ENCODE measurements at regions not wholly inside any gene's neighbourhood (a gene's known extent, or its start where the extent isn't known, plus 50 kb on each side); places are given as distances from the start of the nearest gene placed in this dataset.

DNA sequence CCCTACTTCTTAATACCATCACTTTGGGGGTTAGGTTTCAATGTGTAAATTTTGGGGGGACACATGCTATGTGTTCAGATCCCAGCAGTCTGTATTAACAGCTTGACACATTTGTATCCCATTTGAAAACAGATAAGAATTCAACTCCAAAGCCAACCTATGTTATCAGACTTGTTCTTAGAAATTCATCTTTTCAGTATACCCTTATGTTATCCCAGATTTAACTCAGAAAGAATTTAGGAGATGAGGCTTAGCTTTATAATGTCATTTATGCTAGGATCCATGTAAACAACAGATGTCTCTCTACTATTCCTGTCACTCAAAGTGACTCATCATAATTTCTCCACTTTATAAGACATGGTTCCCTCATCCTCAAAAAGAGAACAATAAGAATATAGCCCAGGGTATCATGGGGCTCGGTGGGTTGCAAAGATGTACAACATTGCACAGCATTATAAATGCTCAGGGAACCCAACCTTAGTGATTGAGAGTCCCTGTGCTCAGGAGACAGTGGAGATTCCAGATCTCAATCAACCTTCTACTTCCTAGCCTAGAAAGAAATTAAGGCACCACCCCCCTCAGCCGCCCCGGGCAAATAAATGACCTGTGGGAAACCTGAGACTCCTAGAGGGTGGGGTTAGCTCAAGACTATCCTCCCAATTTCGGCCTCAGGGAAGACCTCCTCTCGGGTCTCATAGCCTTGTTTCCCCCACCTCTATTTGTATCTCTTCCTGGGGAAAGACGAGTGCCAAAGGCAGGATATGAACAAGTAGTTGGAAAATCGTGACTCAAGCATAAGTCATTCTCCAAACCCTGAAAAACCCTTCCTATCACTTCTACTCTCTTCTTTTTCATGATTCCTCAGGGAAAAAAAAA is 265.1 kb upstream of the CAMK1G start:
- DNase-seq, result no peak

DNA sequence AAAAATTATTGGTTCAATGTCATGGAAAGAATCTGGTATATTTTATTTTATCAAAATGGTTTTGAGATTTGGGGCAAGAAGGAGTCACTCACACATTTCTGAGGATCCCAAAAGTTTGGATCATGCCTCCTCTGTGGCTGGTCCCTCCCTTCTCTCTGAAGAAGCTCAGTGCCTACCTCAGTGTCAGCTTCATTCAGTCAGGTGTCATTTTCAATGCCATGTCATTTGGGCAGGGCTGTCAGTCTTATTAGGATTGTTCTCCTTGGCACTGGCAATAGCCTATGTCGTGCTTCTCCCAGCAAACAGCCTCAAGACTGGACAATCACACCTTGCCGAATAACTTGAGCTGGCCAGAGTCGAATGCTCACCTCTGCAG is 264.5 kb upstream of the CAMK1G start:
- DNase-seq, result no peak

GRCh38 chr1:209319549-209319948 is 264.0 kb upstream of the CAMK1G start:
- DNase-seq, result no peak

- no peak for DNase-seq
These were observed 259.8 kb upstream of the CAMK1G start for GRCh38 chr1:209323743-209324142.

DNA sequence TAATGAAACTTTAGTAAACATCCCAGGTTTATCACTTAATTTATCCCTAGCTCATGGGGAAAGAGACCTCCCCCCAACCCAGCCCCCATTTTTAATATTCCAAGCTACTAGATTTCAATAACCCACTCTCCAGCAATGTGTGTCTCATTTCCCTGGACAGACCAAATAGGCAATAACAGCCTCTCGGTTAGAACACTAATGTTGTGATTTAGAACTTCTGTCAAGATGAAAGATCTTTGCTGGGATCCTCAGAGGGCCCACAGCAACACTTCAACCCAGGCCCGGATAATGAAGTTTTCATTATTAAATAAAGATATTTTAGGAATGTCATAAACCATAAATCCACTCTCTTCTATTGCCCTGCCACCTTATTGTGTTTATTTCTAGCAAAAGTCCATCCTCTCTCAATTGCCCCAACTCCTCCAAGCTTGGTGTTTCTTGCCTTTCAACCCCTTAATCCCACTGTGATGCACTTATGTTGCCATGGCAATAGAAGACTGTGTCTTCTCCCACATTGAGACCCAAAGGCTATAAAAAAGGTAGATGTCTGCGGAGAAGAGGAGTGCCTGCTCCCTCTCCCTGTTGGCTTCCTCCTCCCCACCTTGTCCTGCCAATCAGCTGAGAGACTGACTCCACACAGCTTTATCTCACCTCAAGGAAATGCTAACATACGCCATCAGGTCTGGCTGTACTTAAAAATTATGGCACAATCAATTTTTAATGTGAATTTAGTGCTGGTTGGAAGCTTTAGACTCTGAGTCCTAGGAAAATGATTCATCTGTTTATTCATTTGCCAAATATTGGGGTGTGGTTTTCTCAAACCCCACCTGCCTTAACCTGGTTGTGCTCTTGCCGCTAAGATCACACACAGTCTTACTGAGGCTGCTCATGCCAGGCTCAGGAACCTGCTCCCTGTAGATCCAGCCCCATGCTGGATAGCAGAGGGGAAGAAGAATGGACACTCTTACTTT is 258.3 kb upstream of the CAMK1G start:
- no peak for DNase-seq

GRCh38 chr1:209326076-209326475 is 257.4 kb upstream of the CAMK1G start:
- no peak for DNase-seq

GRCh38 chr1:209326831-209327230 is 256.7 kb upstream of the CAMK1G start:
- DNase-seq, result no peak

DNA sequence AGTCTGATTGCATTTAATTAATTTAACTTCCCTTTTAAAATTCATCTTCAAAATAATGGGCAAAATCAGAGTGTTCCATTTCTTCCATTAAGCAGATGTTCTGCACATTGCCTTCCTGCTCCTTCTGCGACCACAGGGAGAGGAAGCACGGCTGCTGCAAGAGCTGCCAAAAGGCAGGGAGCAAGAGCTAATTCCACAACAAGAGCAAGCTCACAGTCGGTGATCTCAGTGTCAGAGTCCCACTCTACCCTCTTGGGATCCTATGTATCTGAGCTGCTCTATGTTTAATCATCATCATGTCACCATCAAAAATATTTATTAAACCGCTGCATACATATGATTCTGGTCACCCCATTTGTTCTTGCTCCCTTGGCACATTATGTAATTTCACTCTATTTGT is 255.3 kb upstream of the CAMK1G start:
- no peak for DNase-seq

GRCh38 chr1:209335178-209335577 is 248.3 kb upstream of the CAMK1G start:
- peak; percentile 14 for DNase-seq

DNA sequence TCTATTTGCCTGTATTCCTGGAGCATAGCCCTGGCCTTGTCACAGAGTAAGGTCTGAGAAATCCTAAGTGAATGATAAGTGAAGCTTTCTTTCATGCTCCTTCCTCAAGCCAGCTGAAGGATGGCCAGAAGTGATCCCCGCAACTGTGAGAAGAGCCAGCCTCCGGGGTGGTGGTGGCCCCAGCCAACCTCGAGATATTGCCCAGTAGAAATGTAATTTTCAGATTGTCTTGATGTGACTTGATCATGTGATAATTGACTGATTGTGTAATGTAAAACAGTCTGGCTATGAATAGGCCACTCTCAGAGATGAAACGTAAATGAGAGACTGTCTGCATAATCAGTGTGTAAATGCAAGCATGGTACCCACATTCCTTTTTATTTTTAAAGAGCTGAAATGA is 242.4 kb upstream of the CAMK1G start:
- no peak for DNase-seq

DNA sequence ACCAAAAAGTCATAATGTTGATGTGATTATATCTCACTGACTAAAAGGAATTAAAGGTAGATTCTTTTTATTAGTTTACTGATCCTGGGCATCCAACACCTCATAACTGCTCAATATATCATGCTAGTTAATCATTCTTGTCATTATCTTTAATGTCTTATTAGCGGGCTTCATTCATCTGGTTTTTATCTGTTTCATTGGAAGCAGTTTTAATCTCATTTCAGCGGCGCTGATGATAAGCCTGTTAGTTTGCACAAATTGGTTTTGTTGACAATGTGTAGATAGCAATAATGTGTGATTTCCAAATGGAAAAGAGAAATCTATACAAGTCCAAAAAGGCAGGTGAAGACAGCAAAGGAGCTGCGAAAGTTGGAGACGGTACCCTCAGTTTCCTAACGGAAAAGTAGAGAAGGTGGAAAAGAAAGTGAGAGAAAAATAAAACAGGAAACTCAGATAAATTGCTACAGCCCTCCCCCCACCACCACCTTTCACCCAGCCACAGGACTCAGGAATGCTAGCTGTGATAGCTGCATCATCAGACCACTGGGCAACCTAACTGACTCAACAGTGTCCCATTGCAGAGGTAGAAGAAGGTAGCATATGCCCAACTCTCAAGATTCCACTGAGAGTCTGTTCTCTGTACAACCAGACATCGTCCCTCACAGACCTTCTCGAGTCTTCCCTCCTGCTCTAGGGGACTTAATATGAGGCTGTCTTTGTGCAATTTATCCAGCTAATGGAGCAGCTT is 241.7 kb upstream of the CAMK1G start:
- no peak for DNase-seq

GRCh38 chr1:209342441-209343175 is 240.9 kb upstream of the CAMK1G start:
- no peak for DNase-seq

DNA sequence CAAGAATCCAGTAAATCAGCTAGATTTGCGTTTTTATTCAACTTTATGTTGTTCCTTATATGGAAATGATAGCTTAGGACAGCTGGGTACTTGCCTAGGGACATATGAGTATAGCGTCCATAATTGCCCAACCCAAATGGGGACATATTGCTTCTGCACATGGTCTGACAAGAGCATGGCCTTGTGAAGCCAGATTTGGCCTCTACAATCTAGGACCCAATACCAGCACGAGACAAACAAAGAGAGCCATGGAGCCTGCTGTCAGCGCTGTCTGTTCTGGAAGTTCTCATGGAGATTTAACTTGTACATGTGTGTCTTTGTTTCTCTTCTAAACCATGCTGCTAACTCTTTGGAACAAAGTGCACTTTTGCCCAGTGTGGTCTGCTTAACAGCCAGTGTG is 240.0 kb upstream of the CAMK1G start:
- DNase-seq, result no peak

DNA sequence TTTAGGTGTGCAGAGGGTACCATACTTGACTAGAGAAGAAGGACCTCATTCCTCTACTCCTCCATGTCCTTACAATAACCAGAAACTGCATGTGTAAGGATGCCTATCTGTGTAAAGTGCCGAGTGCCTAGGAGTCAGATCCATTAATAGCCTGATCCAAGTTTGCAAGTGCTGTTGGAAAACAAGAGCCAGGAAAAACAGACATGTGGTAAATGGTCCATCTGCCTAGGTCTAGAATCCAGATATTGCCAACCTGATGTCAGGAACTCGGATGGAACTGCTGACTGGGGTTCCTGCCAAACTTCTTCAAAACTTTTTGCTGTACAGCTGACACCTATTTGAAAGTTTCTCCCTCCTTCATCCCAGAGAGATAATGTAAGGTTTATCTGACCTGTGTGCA is 239.4 kb upstream of the CAMK1G start:
- DNase-seq, result no peak

DNA sequence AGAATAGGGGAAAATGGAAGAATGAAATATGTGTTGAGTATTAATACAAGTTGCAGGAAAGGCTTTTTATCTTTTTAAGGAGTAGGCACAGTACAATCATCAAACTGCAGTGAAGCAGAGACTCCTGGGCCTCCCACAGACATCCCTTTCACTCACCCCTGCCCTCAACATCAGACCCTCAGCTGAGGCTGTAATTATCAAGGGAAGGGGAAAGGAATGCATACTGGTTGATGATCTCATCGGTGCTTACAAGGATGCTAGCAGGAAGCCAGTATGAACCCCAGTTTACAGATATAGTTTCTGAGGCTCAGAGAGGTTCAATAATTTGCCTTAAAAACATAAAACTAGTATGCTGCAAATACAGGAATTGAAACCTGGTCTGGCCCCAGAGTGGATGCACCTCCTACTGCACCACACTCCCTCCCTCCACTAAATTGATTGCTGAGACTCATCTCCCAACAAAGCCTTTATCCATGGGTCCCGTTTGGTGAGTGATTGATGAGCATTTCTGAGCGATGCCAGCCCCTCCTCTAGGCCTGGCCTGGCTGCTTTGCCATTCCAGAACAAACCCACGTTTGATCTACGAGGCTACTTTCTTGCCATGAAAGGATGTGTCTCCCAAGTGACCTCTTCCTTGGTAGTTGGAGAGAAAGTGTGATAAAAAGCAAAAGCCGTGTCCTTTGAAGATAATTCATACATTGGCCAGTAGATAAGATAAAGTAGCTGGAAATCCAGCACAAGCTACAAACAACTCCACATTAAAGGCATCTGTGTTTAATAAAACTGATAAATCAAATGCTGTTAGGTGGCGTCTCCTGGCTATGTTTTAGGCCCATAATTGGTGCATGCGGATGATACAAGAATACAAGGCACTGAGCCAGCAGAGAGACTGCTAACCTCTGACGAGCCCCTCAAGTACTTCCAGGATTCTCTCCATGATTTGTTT is 233.9 kb upstream of the CAMK1G start:
- DNase-seq, result no peak

GRCh38 chr1:209353053-209353452 is 230.5 kb upstream of the CAMK1G start:
- DNase-seq, result no peak

DNA sequence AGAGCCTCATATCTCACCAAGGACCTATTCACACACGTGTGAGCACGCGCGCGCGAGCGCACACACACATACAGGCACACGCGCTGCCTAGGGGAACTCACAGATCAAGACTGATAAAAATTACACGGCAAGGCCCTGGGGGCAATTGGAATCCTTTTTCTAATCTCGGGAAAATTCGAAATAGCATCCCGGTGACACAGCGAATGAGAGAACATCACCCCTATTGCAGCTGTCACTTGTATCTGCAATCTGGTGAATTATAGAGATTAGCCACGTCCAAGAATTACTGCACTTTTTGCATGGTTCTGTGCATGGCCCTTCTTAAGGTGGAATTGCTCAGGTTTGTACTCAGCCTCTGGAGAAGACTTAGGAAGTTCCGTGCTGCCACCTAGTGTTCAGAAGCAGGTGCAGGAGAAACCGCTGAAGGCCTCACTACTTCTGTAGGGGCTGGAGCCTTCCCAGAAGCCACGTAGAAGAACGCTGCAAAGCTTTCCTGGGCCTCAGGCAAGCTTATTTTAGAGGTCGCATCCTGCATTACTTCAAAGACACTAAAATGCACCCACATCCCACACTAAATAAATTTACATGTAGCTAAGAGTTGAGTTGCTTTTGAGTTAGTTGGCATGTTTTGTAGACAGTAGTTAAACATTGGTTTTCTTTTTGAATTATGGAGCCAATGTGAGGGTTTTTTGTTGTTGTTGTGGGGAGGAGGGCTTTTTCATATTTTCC is 229.2 kb upstream of the CAMK1G start:
- peak; percentile 75 for DNase-seq

DNA sequence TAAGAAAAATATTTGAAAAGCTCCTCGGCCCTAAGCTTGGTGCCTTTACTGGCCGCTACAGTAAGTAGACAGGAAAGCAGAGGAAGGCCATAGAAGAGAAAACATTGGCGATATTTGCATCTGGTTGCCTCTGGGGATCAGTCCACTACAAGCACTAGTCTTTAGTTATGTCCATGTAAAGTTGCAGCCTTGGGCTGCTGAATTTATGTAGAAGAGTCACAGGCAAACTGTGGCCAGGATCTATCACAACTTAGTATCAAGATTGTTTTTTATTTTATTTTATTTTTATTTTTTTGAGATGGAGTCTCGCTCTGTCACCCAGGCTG is 228.7 kb upstream of the CAMK1G start:
- DNase-seq, result no peak

DNA sequence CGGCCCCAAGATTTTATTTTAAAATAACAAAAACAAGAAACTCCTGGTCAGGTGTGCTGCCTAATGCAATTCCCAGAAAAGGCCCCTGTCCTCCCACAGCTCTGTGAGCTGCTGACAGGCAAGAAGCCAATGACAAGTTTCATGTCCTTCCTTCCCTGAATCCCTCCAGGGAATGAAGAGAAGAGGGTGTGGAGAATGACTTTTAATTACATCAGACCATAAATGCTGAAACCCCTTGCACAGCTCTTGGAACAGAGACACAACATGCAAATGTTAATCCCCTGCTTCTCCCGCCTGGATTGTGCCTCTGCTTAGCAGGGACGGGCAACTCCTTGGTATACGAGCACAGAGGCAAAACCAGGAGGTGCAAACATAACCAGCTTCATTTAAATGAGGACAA is 228.1 kb upstream of the CAMK1G start:
- no peak for DNase-seq

DNA sequence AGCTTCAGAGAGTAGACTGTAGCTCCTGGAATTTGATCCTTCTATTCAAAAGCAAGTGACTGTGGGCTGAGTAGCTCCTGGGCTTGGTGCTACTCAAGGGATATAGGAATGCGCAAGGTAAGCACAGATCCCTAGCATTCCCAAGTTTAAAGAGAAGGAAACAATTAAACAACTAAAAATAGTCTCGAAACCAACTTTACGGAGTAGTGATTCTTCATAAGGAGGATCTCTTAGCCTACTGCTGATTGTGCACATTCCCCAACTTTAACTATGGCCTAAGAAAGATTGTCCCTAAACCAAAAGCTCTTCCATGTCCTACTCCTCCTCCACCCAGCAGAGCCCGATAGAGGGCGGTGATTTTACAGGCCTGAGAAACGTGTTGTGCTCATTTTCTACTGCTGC is 226.5 kb upstream of the CAMK1G start:
- DNase-seq, result no peak

- DNase-seq, result no peak
These were observed 220.4 kb upstream of the CAMK1G start for GRCh38 chr1:209363112-209363511.

Data from inflammatory macrophage treated with lipopolysaccharide for 4 hours (primary cell).